Thoracic aorta (tissue), 2 donors: ENCODE measurements at regions not wholly inside any gene's neighbourhood (a gene's known extent, or its start where the extent isn't known, plus 50 kb on each side); places are given as distances from the start of the nearest gene placed in this dataset.

Source experiments
- ATAC-seq: fragments of 150-250 bp; one replicate; pipeline ENCODE4 v1.8.0; 2017; ENCODE audit warnings: low read depth; ENCODE audit not compliant: insufficient number of reproducible peaks, low FRiP score
- DNase-seq: peaks from one replicate; pipeline ENCODE4 v3.0.0-alpha.2; 2020; ENCODE audit warnings: low spot score
- H3K27ac ChIP-seq, 2 donors: fragments of 200-600 bp; sonication (generic); 1 replicate in 1 of 2; 2 replicates in 1 of 2; pipeline ENCODE4 v1.5.1; 2016; ENCODE audit warnings: mild to moderate bottlenecking in 2 of 2, moderate library complexity in 2 of 2
- H3K27me3 ChIP-seq: fragments of 200-600 bp; sonication (generic); replicated peaks from 2 replicates; pipeline ENCODE4 v1.6.0; 2016; ENCODE audit warnings: mild to moderate bottlenecking; ENCODE audit not compliant: insufficient read depth
- H3K36me3 ChIP-seq: fragments of 200-600 bp; sonication (generic); one replicate; pipeline ENCODE4 v1.5.1; 2016
- H3K4me1 ChIP-seq, 2 donors: fragments of 200-600 bp; sonication (generic); 1 replicate in 1 of 2; 2 replicates in 1 of 2; pipeline versions ENCODE4 v1.5.1 to v1.6.0; 2016; ENCODE audit warnings: low read depth in 2 of 2, mild to moderate bottlenecking in 1 of 2; ENCODE audit not compliant: control insufficient read depth in 1 of 2
- H3K4me3 ChIP-seq: fragments of 200-600 bp; sonication (generic); 2 replicates; pipeline ENCODE4 v1.5.1; 2016; ENCODE audit warnings: mild to moderate bottlenecking
- H3K9me3 ChIP-seq: fragments of 200-600 bp; sonication (generic); 2 replicates; pipeline ENCODE4 v1.5.1; 2016
- TF ChIP-seq, protein P1 (sequence below): fragments of 200-600 bp; sonication (generic); IDR thresholded peaks from one replicate; pipeline ENCODE4 v1.5.1; 2019; ENCODE audit warnings: antibody characterized with exemption

DNA sequence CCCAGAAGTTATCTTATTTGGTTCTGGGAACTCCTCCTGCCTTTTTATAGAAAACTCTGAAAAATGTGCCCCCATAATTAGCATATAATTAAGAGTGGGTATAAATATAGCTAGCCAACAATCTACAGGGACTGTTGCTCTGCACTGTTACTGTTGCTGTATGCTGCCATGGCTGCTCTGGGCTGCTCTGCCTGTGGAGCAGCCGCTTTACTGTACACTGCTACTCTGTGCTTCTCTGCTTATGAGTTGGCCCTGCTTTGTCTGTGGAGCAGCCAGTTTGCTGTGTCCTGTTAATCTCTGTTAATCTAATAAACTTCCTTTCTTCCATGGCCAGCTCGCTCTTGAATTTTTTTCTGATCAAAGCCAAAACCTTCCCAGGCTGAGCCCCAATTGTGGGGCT, 2244.0 kb upstream of the ACO1 start:
- ATAC-seq (no peak), DNase-seq (no peak)

DNA sequence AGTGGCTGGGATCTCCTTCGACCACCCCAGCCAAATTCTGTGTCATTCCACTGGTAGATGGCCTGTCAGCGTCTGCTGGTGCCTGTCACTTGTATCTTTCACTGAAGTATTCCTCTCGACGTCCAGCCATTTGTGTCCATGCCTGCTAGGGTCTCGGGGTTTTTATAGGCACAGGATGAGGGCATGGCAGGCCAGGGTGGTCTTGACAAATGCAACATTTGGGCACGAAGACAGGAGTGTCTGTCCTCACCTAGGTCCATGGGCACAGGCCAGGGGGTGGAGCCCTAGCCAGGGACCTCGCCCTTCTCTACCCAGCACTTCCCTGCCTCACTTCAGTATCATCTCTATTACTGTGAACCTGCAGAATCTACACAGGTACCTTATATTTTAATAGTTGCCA, 2223.9 kb upstream of the ACO1 start:
- Histone ChIP-seq H3K9me3 (no peaks in the 10 kb centered on the region), H3K27ac (no peak overlapping the region), H3K4me1 (no peaks in the 10 kb centered on the region), H3K27me3 (no peaks in the 10 kb centered on the region), H3K4me3 (no peak overlapping the region), H3K36me3 (no peaks in the 10 kb centered on the region)
- ATAC-seq (no peak), DNase-seq (no peak)
- TF ChIP-seq, protein P1, sequence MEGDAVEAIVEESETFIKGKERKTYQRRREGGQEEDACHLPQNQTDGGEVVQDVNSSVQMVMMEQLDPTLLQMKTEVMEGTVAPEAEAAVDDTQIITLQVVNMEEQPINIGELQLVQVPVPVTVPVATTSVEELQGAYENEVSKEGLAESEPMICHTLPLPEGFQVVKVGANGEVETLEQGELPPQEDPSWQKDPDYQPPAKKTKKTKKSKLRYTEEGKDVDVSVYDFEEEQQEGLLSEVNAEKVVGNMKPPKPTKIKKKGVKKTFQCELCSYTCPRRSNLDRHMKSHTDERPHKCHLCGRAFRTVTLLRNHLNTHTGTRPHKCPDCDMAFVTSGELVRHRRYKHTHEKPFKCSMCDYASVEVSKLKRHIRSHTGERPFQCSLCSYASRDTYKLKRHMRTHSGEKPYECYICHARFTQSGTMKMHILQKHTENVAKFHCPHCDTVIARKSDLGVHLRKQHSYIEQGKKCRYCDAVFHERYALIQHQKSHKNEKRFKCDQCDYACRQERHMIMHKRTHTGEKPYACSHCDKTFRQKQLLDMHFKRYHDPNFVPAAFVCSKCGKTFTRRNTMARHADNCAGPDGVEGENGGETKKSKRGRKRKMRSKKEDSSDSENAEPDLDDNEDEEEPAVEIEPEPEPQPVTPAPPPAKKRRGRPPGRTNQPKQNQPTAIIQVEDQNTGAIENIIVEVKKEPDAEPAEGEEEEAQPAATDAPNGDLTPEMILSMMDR: no peak

More for the DNA sequence above, 2244.0 kb upstream of the ACO1 start:
- H3K9me3 ChIP-seq: no peaks in the 10 kb centered on the region
- H3K4me3 ChIP-seq: no peak overlapping the region
- H3K4me1 ChIP-seq: no peaks in the 10 kb centered on the region
- no peaks in the 10 kb centered on the region for H3K36me3 ChIP-seq
- no peak overlapping the region for H3K27ac ChIP-seq
- TF ChIP-seq, protein P1: no peak
- H3K27me3 ChIP-seq: no peaks in the 10 kb centered on the region

DNA sequence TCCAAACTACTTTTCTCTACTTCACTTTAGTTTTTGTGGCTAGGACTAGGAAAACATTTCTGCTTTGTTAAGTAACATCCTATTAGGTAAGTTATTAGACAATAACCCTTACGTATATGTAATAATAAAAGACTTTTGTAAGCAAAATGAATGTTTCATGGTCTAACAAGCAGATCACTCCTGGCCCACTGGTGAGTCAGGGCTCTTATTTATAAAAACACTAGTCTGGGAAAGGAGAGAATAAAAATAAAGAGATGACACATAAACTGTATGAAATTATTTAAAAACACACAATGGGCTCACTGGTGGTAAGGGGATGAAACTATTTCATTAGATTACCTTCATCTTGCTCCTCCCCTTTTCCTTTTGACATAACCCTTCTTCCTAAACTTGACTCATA, 2212.2 kb upstream of the ACO1 start:
- ATAC-seq (no peak), DNase-seq (no peak)
- TF ChIP-seq, protein P1: no peak
- H3K27me3 ChIP-seq: no peaks in the 10 kb centered on the region
- no peaks in the 10 kb centered on the region for H3K36me3 ChIP-seq
- H3K4me1 ChIP-seq: no peaks in the 10 kb centered on the region
- no peak overlapping the region for H3K27ac ChIP-seq
- peaks cover 4% of the 10 kb centered on the region for H3K9me3 ChIP-seq
- H3K4me3 ChIP-seq: no peak overlapping the region

DNA sequence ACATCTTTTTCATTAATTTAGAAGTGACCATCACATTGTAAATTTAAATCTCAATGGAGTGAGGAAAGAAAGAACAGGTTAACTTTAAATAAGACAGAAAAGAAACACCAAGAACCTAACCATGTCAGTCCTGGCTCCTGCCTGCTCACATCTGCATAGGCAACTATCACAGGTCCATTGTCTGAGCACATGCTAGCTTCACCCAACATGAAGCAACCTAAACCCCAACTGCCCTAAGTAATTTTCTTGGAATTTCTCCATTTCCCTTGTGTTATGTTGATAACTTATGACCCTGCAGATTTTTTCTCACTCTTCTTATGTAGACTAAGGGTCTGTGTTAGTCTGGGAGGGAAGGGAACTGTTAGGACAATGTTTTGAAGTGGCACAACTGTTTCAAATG, 2205.8 kb upstream of the ACO1 start:
- no peaks in the 10 kb centered on the region for H3K27me3 ChIP-seq
- no peak for DNase-seq
- no peak overlapping the region for H3K27ac ChIP-seq
- ATAC-seq: no peak
- no peaks in the 10 kb centered on the region for H3K36me3 ChIP-seq
- no peaks in the 10 kb centered on the region for H3K9me3 ChIP-seq
- H3K4me3 ChIP-seq: no peak overlapping the region
- TF ChIP-seq, protein P1: no peak
- no peaks in the 10 kb centered on the region for H3K4me1 ChIP-seq

DNA sequence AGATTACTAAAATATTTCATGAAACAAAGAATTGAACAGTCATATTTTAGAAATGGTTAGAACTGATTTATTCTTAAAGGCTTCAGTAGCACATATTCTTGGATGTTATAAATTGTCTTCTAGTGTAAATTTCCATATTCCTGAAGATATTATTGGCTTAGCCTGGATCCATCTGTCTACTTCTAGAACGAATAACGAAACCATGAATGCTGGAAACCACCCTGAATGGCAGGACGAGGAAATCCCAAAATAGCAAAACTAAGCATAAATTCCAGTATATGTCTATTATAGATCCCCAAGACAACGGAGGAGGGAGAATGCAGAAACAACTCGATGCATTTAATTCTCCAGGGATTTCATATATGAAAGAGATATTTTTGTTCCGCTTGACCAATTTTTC, 2191.0 kb upstream of the ACO1 start:
- Histone ChIP-seq H3K27me3 (no peaks in the 10 kb centered on the region), H3K27ac (no peak overlapping the region), H3K36me3 (no peaks in the 10 kb centered on the region), H3K4me3 (no peak overlapping the region), H3K9me3 (no peaks in the 10 kb centered on the region), H3K4me1 (no peaks in the 10 kb centered on the region)
- ATAC-seq (no peak), DNase-seq (no peak)
- TF ChIP-seq, protein P1: no peak
